NCI-H146 (cell line): ENCODE measurements at regions not wholly inside any gene's neighbourhood (a gene's known extent, or its start where the extent isn't known, plus 50 kb on each side); places are given as distances from the start of the nearest gene placed in this dataset.
A peak's percentile ranks its signal among the peaks of the same experiment; 100 is the strongest.

Experiments
- DNase-seq: peaks from one replicate; lab custom pipeline; 2025; lab: John Stamatoyannopoulos, UW

- DNase-seq = no peak
Measured at GRCh38 chr12:77777274-77777673, 53.4 kb upstream of the NAV3 start.

- no peak for DNase-seq
Measured at GRCh38 chr12:77774761-77775160, 55.9 kb upstream of the NAV3 start.

GRCh38 chr12:77772676-77773298 is 57.9 kb upstream of the NAV3 start:
- DNase-seq = no peak

- no peak for DNase-seq
Measured at GRCh38 chr12:77768558-77768957, 62.1 kb upstream of the NAV3 start.

- DNase-seq = no peak
Measured at GRCh38 chr12:77767756-77768343, 62.8 kb upstream of the NAV3 start.

GRCh38 chr12:77767335-77767734 is 63.4 kb upstream of the NAV3 start:
- DNase-seq = no peak

GRCh38 chr12:77766224-77766623 is 64.5 kb upstream of the NAV3 start:
- DNase-seq = no peak

GRCh38 chr12:77761286-77761685 is 69.4 kb upstream of the NAV3 start:
- DNase-seq = no peak

- no peak for DNase-seq
Measured at GRCh38 chr12:77760271-77761025, 70.2 kb upstream of the NAV3 start.

GRCh38 chr12:77754086-77754485 is 76.6 kb upstream of the NAV3 start:
- no peak for DNase-seq

GRCh38 chr12:77751939-77752338 is 78.8 kb upstream of the NAV3 start:
- peak; percentile 75 for DNase-seq

GRCh38 chr12:77746096-77746495 is 84.6 kb upstream of the NAV3 start:
- DNase-seq = peak; percentile 93

GRCh38 chr12:77745624-77746023 is 85.1 kb upstream of the NAV3 start:
- DNase-seq = no peak

GRCh38 chr12:77742631-77743030 is 88.1 kb upstream of the NAV3 start:
- DNase-seq = no peak

- DNase-seq = no peak
Measured at GRCh38 chr12:77741974-77742517, 88.6 kb upstream of the NAV3 start.

GRCh38 chr12:77736219-77736965 is 94.3 kb upstream of the NAV3 start:
- DNase-seq = no peak

GRCh38 chr12:77734214-77734883 is 96.3 kb upstream of the NAV3 start:
- peak; percentile 3 for DNase-seq

GRCh38 chr12:77728018-77728417 is 102.7 kb upstream of the NAV3 start:
- DNase-seq = no peak

- DNase-seq = no peak
Measured at GRCh38 chr12:77727442-77728001, 103.2 kb upstream of the NAV3 start.

- no peak for DNase-seq
Measured at GRCh38 chr12:77725611-77726010, 105.1 kb upstream of the NAV3 start.

GRCh38 chr12:77724367-77724957 is 106.2 kb upstream of the NAV3 start:
- peak; percentile 59 for DNase-seq
